ENCODE measurements at regions not wholly inside any gene's neighbourhood (a gene's known extent, or its start where the extent isn't known, plus 50 kb on each side); places are given as distances from the start of the nearest gene placed in this dataset.

DNA sequence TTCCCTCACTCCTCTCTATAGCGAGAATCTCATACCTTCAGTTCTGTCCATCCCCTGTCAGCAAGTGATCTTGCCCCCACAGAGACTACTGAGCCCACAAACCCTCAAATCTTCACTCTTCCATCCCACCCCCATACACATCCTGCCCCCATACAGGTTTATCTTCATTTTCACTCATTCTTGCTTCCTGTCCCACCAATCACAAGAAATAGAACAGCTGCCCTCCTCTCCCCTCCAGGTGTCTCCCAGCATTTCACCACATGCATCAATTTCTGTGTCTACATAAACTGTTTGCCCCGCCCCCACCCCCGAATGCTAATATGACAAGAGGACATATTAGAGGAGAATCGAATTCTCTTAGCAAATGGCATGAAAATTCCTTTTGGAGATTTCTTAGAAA lies 54.9 kb upstream of the CARMIL1 start:
- Histone ChIP-seq H4K20me1 (ENCODE audit: insufficient read depth, low read length, poor library complexity, severe bottlenecking) (no peaks in the 10 kb centered on the region), H3K9me3 (ENCODE audit: insufficient read depth, low read depth, low read length) (no peaks in the 10 kb centered on the region), H3K27me3 (ENCODE audit: insufficient read depth, low read length, poor library complexity, severe bottlenecking) (no peaks in the 10 kb centered on the region), H3K4me1 (ENCODE audit: insufficient read depth, low read length, poor library complexity, severe bottlenecking) (peaks cover 9% of the 10 kb centered on the region), H3K79me2 (ENCODE audit: insufficient read depth, low read length) (no peaks in the 10 kb centered on the region), H3K9me2 (replicated peaks; ENCODE audit: low read depth, low read length) (no peaks in the 10 kb centered on the region), H2AFZ (ENCODE audit: low read length) (peak overlapping the region; percentile 59; the same call in 1 of the 2 replicates), H3K9ac (ENCODE audit: low read depth, low read length, poor library complexity, severe bottlenecking) (no peak overlapping the region), H3F3A (ENCODE audit: low read depth) (no peaks in the 10 kb centered on the region), H3K36me3 (ENCODE audit: insufficient read depth, low read length) (no peaks in the 10 kb centered on the region), H3K4me2 (ENCODE audit: low read depth, low read length, poor library complexity, severe bottlenecking) (peak overlapping the region; percentile 67), H3K4me3 (ENCODE audit: low read length, poor library complexity, severe bottlenecking) (no peak overlapping the region)
- TF ChIP-seq EZH2phosphoT487 (IDR thresholded peaks at IDR 0.05; ENCODE audit: borderline replicate concordance): no peak
- TF ChIP-seq, protein P1, sequence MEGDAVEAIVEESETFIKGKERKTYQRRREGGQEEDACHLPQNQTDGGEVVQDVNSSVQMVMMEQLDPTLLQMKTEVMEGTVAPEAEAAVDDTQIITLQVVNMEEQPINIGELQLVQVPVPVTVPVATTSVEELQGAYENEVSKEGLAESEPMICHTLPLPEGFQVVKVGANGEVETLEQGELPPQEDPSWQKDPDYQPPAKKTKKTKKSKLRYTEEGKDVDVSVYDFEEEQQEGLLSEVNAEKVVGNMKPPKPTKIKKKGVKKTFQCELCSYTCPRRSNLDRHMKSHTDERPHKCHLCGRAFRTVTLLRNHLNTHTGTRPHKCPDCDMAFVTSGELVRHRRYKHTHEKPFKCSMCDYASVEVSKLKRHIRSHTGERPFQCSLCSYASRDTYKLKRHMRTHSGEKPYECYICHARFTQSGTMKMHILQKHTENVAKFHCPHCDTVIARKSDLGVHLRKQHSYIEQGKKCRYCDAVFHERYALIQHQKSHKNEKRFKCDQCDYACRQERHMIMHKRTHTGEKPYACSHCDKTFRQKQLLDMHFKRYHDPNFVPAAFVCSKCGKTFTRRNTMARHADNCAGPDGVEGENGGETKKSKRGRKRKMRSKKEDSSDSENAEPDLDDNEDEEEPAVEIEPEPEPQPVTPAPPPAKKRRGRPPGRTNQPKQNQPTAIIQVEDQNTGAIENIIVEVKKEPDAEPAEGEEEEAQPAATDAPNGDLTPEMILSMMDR (conservative IDR thresholded peaks at IDR 0.05; ENCODE audit: low read length): no peak

GRCh38 chr6:25227854-25228253 lies 51.3 kb upstream of the CARMIL1 start:
- no peak overlapping the region for H3K9ac ChIP-seq (ENCODE audit: low read depth, low read length, poor library complexity, severe bottlenecking)
- H2AFZ ChIP-seq (ENCODE audit: low read length): no peak overlapping the region
- H3K4me3 ChIP-seq (ENCODE audit: low read length, poor library complexity, severe bottlenecking): no peak overlapping the region
- no peak overlapping the region for H3K4me2 ChIP-seq (ENCODE audit: low read depth, low read length, poor library complexity, severe bottlenecking)
- no peaks in the 10 kb centered on the region for H3F3A ChIP-seq (ENCODE audit: low read depth)
- no peaks in the 10 kb centered on the region for H4K20me1 ChIP-seq (ENCODE audit: insufficient read depth, low read length, poor library complexity, severe bottlenecking)
- no peaks in the 10 kb centered on the region for H3K9me2 ChIP-seq (replicated peaks; ENCODE audit: low read depth, low read length)
- no peaks in the 10 kb centered on the region for H3K27me3 ChIP-seq (ENCODE audit: insufficient read depth, low read length, poor library complexity, severe bottlenecking)
- no peaks in the 10 kb centered on the region for H3K36me3 ChIP-seq (ENCODE audit: insufficient read depth, low read length)
- TF ChIP-seq, protein P1 (conservative IDR thresholded peaks at IDR 0.05; ENCODE audit: low read length): no peak
- TF ChIP-seq EZH2phosphoT487 (IDR thresholded peaks at IDR 0.05; ENCODE audit: borderline replicate concordance): no peak
- H3K79me2 ChIP-seq (ENCODE audit: insufficient read depth, low read length): no peaks in the 10 kb centered on the region
- peaks cover 9% of the 10 kb centered on the region for H3K4me1 ChIP-seq (ENCODE audit: insufficient read depth, low read length, poor library complexity, severe bottlenecking)
- no peaks in the 10 kb centered on the region for H3K9me3 ChIP-seq (ENCODE audit: insufficient read depth, low read depth, low read length)

Data from Loucy (cell line).